Mesendoderm (in vitro differentiated cells): ENCODE measurements at regions not wholly inside any gene's neighbourhood (a gene's known extent, or its start where the extent isn't known, plus 50 kb on each side); places are given as distances from the start of the nearest gene placed in this dataset.
"Not testable (repeated sequence)": the region's sequence is repeated elsewhere in the genome, so short reads cannot be mapped to it uniquely, and the experiment has no call there.

Experiments
- DNase-seq: peaks from one replicate; pipeline ENCODE4 v3.0.0; 2013
- H2AK5ac ChIP-seq: 2 replicates; pipeline ENCODE4 v1.6.1; 2013; ENCODE audit warnings: low read length, inconsistent platforms
- H2BK120ac ChIP-seq: 2 replicates; pipeline ENCODE4 v1.6.1; 2013; ENCODE audit warnings: low read depth, mild to moderate bottlenecking, low read length, moderate library complexity, mixed read lengths
- H2BK15ac ChIP-seq: replicated peaks from 2 replicates; pipeline ENCODE4 v1.6.1; 2013; ENCODE audit warnings: low read depth, mild to moderate bottlenecking, moderate library complexity
- H2BK5ac ChIP-seq: 2 replicates; pipeline ENCODE4 v1.6.1; 2013; ENCODE audit warnings: low read length, inconsistent platforms
- H3K18ac ChIP-seq: 2 replicates; pipeline ENCODE4 v1.6.1; 2013; ENCODE audit warnings: mild to moderate bottlenecking, low read length, mixed read lengths
- H3K23ac ChIP-seq: one replicate; pipeline ENCODE4 v1.6.1; 2013; ENCODE audit warnings: low read length
- H3K27ac ChIP-seq: 2 replicates; pipeline ENCODE4 v1.5.1; 2013; ENCODE audit warnings: low read depth, mild to moderate bottlenecking, inconsistent platforms, low read length, moderate library complexity
- H3K27me3 ChIP-seq: 2 replicates; pipeline ENCODE4 v1.6.1; 2013; ENCODE audit warnings: low read length, control low read depth, mild to moderate bottlenecking, inconsistent platforms; ENCODE audit not compliant: insufficient read depth, poor library complexity
- H3K36me3 ChIP-seq: 2 replicates; pipeline ENCODE4 v1.6.1; 2013; ENCODE audit warnings: low read length, inconsistent platforms; ENCODE audit not compliant: control insufficient read depth, insufficient read depth
- H3K4ac ChIP-seq: one replicate; pipeline ENCODE4 v1.6.1; 2013; ENCODE audit warnings: low read depth, mild to moderate bottlenecking, low read length, moderate library complexity
- H3K4me1 ChIP-seq: 2 replicates; pipeline ENCODE4 v1.6.1; 2013; ENCODE audit warnings: low read depth, low read length, inconsistent platforms; ENCODE audit not compliant: control insufficient read depth
- H3K4me2 ChIP-seq: 2 replicates; pipeline ENCODE4 v1.6.1; 2013; ENCODE audit warnings: low read length
- H3K4me3 ChIP-seq: 2 replicates; pipeline ENCODE4 v1.5.1; 2013; ENCODE audit warnings: mild to moderate bottlenecking, low read length
- H3K56ac ChIP-seq: one replicate; pipeline ENCODE4 v1.6.1; 2013; ENCODE audit warnings: low read length
- H3K79me1 ChIP-seq: 2 replicates; pipeline ENCODE4 v1.6.1; 2013; ENCODE audit warnings: low read length, inconsistent platforms
- H3K79me2 ChIP-seq: 2 replicates; pipeline ENCODE4 v1.6.1; 2013; ENCODE audit warnings: mild to moderate bottlenecking, low read length; ENCODE audit not compliant: control insufficient read depth, insufficient read depth
- H3K9ac ChIP-seq: 2 replicates; pipeline ENCODE4 v1.6.1; 2013; ENCODE audit warnings: low read length, inconsistent platforms
- H4K5ac ChIP-seq: one replicate; pipeline ENCODE4 v1.6.1; 2013; ENCODE audit warnings: low read length
- H4K8ac ChIP-seq: one replicate; pipeline ENCODE4 v1.6.1; 2013; ENCODE audit warnings: low read depth, mild to moderate bottlenecking, control low read depth, low read length, moderate library complexity
- WGBS: extraction: QIAGEN DNeasy Blood & Tissue Kit; methylation state at CpG from one replicate; pipeline ENCODE4 v1.1.7; 2013; ENCODE audit warnings: low lambda C conversion rate, missing lambda C conversion rate; ENCODE audit not compliant: insufficient coverage; ENCODE audit errors: extremely low coverage; 5-methylcytosine and 5-hydroxymethylcytosine counted together

GRCh38 chr3:137335478-137335877 is 377.7 kb downstream of the IL20RB start:
- no peaks in the 10 kb centered on the region for H3K79me1 ChIP-seq
- H3K4me3 ChIP-seq, result no peak overlapping the region
- no peaks in the 10 kb centered on the region for H3K27me3 ChIP-seq

GRCh38 chr3:137338400-137338799 is 380.6 kb downstream of the IL20RB start:
- H2AK5ac ChIP-seq, H3K79me1 ChIP-seq, H3K27ac ChIP-seq, H3K9ac ChIP-seq, H3K4me3 ChIP-seq, H3K4me1 ChIP-seq, H2BK5ac ChIP-seq, H2BK15ac ChIP-seq, H3K23ac ChIP-seq, H3K4ac ChIP-seq, H3K56ac ChIP-seq, H3K79me2 ChIP-seq, H4K5ac ChIP-seq, DNase-seq, H4K8ac ChIP-seq, H2BK120ac ChIP-seq, H3K36me3 ChIP-seq, H3K4me2 ChIP-seq, H3K27me3 ChIP-seq, H3K18ac ChIP-seq: not testable (repeated sequence)
- no CpG with 5 or more reads among the region's 5 CpGs for WGBS

More at GRCh38 chr3:137335478-137335877, 377.7 kb downstream of the IL20RB start:
- H4K5ac ChIP-seq, result no peak overlapping the region
- H3K56ac ChIP-seq, result no peak overlapping the region
- no peaks in the 10 kb centered on the region for H3K4me1 ChIP-seq
- H2BK15ac ChIP-seq, result no peak overlapping the region
- no peak overlapping the region for H2AK5ac ChIP-seq
- H3K4ac ChIP-seq, result no peak overlapping the region
- no peaks in the 10 kb centered on the region for H3K79me2 ChIP-seq
- H4K8ac ChIP-seq, result no peak overlapping the region
- H3K4me2 ChIP-seq, result no peak overlapping the region
- H3K18ac ChIP-seq, result no peak overlapping the region
- no peak overlapping the region for H3K9ac ChIP-seq
- H3K36me3 ChIP-seq, result no peaks in the 10 kb centered on the region
- H3K23ac ChIP-seq, result no peak overlapping the region
- WGBS, result no CpG with 5 or more reads among the region's 7 CpGs
- H3K27ac ChIP-seq, result no peak overlapping the region
- no peak overlapping the region for H2BK5ac ChIP-seq
- no peak for DNase-seq
- H2BK120ac ChIP-seq, result no peak overlapping the region

GRCh38 chr3:137343283-137343682 is 385.5 kb downstream of the IL20RB start:
- Histone ChIP-seq H3K18ac (no peak overlapping the region), H3K79me1 (no peaks in the 10 kb centered on the region), H4K5ac (no peak overlapping the region), H2BK5ac (no peak overlapping the region), H3K9ac (no peak overlapping the region), H3K79me2 (no peaks in the 10 kb centered on the region), H3K56ac (no peak overlapping the region), H2AK5ac (no peak overlapping the region), H2BK15ac (no peak overlapping the region), H4K8ac (no peak overlapping the region), H3K4ac (no peak overlapping the region), H3K27me3 (no peaks in the 10 kb centered on the region), H3K4me2 (no peak overlapping the region), H3K23ac (no peak overlapping the region), H3K36me3 (no peaks in the 10 kb centered on the region), H2BK120ac (no peak overlapping the region), H3K27ac (no peak overlapping the region), H3K4me1 (peaks cover 2% of the 10 kb centered on the region), H3K4me3 (no peak overlapping the region)
- DNase-seq, result peak; percentile 67
- WGBS, result no CpG with 5 or more reads among the region's 4 CpGs

- Histone ChIP-seq H3K36me3 (no peaks in the 10 kb centered on the region), H3K9ac (no peak overlapping the region), H3K79me2 (no peaks in the 10 kb centered on the region), H3K4me3 (no peak overlapping the region), H3K23ac (no peak overlapping the region), H4K5ac (no peak overlapping the region), H4K8ac (no peak overlapping the region), H3K56ac (no peak overlapping the region), H3K27me3 (no peaks in the 10 kb centered on the region), H3K4me2 (no peak overlapping the region), H3K27ac (no peak overlapping the region), H3K4me1 (peaks cover 2% of the 10 kb centered on the region), H3K4ac (no peak overlapping the region), H3K79me1 (no peaks in the 10 kb centered on the region), H3K18ac (no peak overlapping the region), H2AK5ac (no peak overlapping the region), H2BK120ac (no peak overlapping the region), H2BK5ac (no peak overlapping the region), H2BK15ac (no peak overlapping the region)
- no CpG with 5 or more reads among the region's 2 CpGs for WGBS
- peak; percentile 70 for DNase-seq
These were observed 389.3 kb downstream of the IL20RB start for GRCh38 chr3:137347132-137347531.

GRCh38 chr3:137347817-137348368 is 390.1 kb downstream of the IL20RB start:
- no CpG with 5 or more reads among the region's 1 CpG for WGBS
- no peaks in the 10 kb centered on the region for H3K4me1 ChIP-seq
- H2BK5ac ChIP-seq, result no peak overlapping the region
- no peak overlapping the region for H3K18ac ChIP-seq
- H2BK15ac ChIP-seq, result no peak overlapping the region
- no peak overlapping the region for H4K5ac ChIP-seq
- no peak overlapping the region for H2BK120ac ChIP-seq
- H3K79me2 ChIP-seq, result no peaks in the 10 kb centered on the region
- no peak overlapping the region for H3K9ac ChIP-seq
- H3K79me1 ChIP-seq, result no peaks in the 10 kb centered on the region
- no peak overlapping the region for H3K4ac ChIP-seq
- H3K4me2 ChIP-seq, result no peak overlapping the region
- H3K56ac ChIP-seq, result no peak overlapping the region
- H3K23ac ChIP-seq, result no peak overlapping the region
- H3K36me3 ChIP-seq, result no peaks in the 10 kb centered on the region
- H3K4me3 ChIP-seq, result no peak overlapping the region
- DNase-seq, result peak; percentile 11
- no peak overlapping the region for H4K8ac ChIP-seq
- no peak overlapping the region for H2AK5ac ChIP-seq
- H3K27ac ChIP-seq, result no peak overlapping the region
- H3K27me3 ChIP-seq, result no peaks in the 10 kb centered on the region

- Histone ChIP-seq H4K5ac (no peak overlapping the region), H3K27me3 (no peaks in the 10 kb centered on the region)
- WGBS, result no CpG with 5 or more reads among the region's 7 CpGs
These were observed 391.2 kb downstream of the IL20RB start for GRCh38 chr3:137348936-137349335.

More at GRCh38 chr3:137348936-137349335, 391.2 kb downstream of the IL20RB start:
- Histone ChIP-seq H3K56ac (no peak overlapping the region), H3K79me2 (no peaks in the 10 kb centered on the region), H4K8ac (no peak overlapping the region), H2BK15ac (no peak overlapping the region), H3K18ac (no peak overlapping the region), H3K79me1 (no peaks in the 10 kb centered on the region), H3K27ac (no peak overlapping the region), H2BK120ac (no peak overlapping the region), H3K4me1 (no peaks in the 10 kb centered on the region), H2AK5ac (no peak overlapping the region), H3K4me3 (no peak overlapping the region), H3K4ac (no peak overlapping the region), H3K36me3 (no peaks in the 10 kb centered on the region), H3K23ac (no peak overlapping the region), H3K9ac (no peak overlapping the region), H3K4me2 (no peak overlapping the region), H2BK5ac (no peak overlapping the region)
- no peak for DNase-seq
